Fibroblast of the conjunctiva (primary cell): ENCODE measurements at regions not wholly inside any gene's neighbourhood (a gene's known extent, or its start where the extent isn't known, plus 50 kb on each side); places are given as distances from the start of the nearest gene placed in this dataset.

Experiments
- DNase-seq: peaks from one replicate; pipeline ENCODE4 v3.0.0-alpha.2; 2010; ENCODE audit warnings: low read depth

GRCh38 chr11:70675697-70676374 is 277.5 kb downstream of the CTTN start:
- no peak for DNase-seq

- DNase-seq = no peak
Observed at GRCh38 chr11:70677232-70677916, 279.0 kb downstream of the CTTN start.

GRCh38 chr11:70678931-70679900 is 280.9 kb downstream of the CTTN start:
- DNase-seq = no peak

GRCh38 chr11:70680781-70681281 is 282.5 kb downstream of the CTTN start:
- DNase-seq = no peak

GRCh38 chr11:70682056-70682455 is 283.7 kb downstream of the CTTN start:
- no peak for DNase-seq

- no peak for DNase-seq
Observed at GRCh38 chr11:70682760-70683159, 284.4 kb downstream of the CTTN start.

- DNase-seq = no peak
Observed at GRCh38 chr11:70687716-70688115, 289.4 kb downstream of the CTTN start.

GRCh38 chr11:70688142-70688541 is 289.8 kb downstream of the CTTN start:
- no peak for DNase-seq

- no peak for DNase-seq
Observed at GRCh38 chr11:70689764-70690163, 291.4 kb downstream of the CTTN start.

- DNase-seq = no peak
Observed at GRCh38 chr11:70692131-70692530, 293.8 kb downstream of the CTTN start.

- DNase-seq = no peak
Observed at GRCh38 chr11:70694371-70694770, 296.0 kb downstream of the CTTN start.

- DNase-seq = no peak
Observed at GRCh38 chr11:70695086-70695960, 297.0 kb downstream of the CTTN start.

- no peak for DNase-seq
Observed at GRCh38 chr11:70696076-70696475, 297.7 kb downstream of the CTTN start.

GRCh38 chr11:70696564-70696963 is 298.2 kb downstream of the CTTN start:
- DNase-seq = no peak

- no peak for DNase-seq
Observed at GRCh38 chr11:70697701-70698100, 299.4 kb downstream of the CTTN start.

- DNase-seq = no peak
Observed at GRCh38 chr11:70698871-70699270, 300.5 kb downstream of the CTTN start.

GRCh38 chr11:70699294-70700221 is 301.2 kb downstream of the CTTN start:
- DNase-seq = no peak

GRCh38 chr11:70700453-70700852 is 302.1 kb downstream of the CTTN start:
- no peak for DNase-seq

- DNase-seq = no peak
Observed at GRCh38 chr11:70700871-70701270, 302.5 kb downstream of the CTTN start.

- no peak for DNase-seq
Observed at GRCh38 chr11:70702040-70702648, 303.8 kb downstream of the CTTN start.
